Spinal cord (tissue), 9 donors: ENCODE measurements at regions not wholly inside any gene's neighbourhood (a gene's known extent, or its start where the extent isn't known, plus 50 kb on each side); places are given as distances from the start of the nearest gene placed in this dataset.
"Not testable (repeated sequence)": the region's sequence is repeated elsewhere in the genome, so short reads cannot be mapped to it uniquely, and the experiment has no call there.

Experiments used
- DNase-seq, 6 donors: peaks; one replicate each; pipeline versions ENCODE4 v3.0.0 to v3.0.0-alpha.2; 2013 to 2015; ENCODE audit warnings: low spot score in 6 of 6, low read depth in 4 of 6
- H3K27ac ChIP-seq: one replicate; pipeline ENCODE4 v1.5.1; 2013; ENCODE audit warnings: low read depth, low read length, control low read depth
- H3K27me3 ChIP-seq: one replicate; pipeline ENCODE4 v1.6.1; 2013; ENCODE audit warnings: low read length; ENCODE audit not compliant: control insufficient read depth, insufficient read depth
- H3K36me3 ChIP-seq: one replicate; pipeline ENCODE4 v1.6.1; 2013; ENCODE audit warnings: low read length; ENCODE audit not compliant: control insufficient read depth, insufficient read depth
- H3K4me1 ChIP-seq: one replicate; pipeline ENCODE4 v1.6.1; 2013; ENCODE audit warnings: low read length; ENCODE audit not compliant: control insufficient read depth, insufficient read depth
- H3K4me3 ChIP-seq: one replicate; pipeline ENCODE4 v1.5.1; 2013; ENCODE audit warnings: low read depth, low read length, control low read depth
- H3K9me3 ChIP-seq: one replicate; pipeline ENCODE4 v1.6.1; 2013; ENCODE audit warnings: low read length; ENCODE audit not compliant: control insufficient read depth, insufficient read depth
- WGBS: methylation state at CpG from one replicate; pipeline ENCODE4 v1.1.5; 2013; ENCODE audit warnings: missing lambda C conversion rate; ENCODE audit not compliant: insufficient coverage; 5-methylcytosine and 5-hydroxymethylcytosine counted together
- donor health status: healthy.

- not testable (repeated sequence) for DNase-seq, H3K27me3 ChIP-seq, H3K4me1 ChIP-seq, H3K9me3 ChIP-seq, H3K4me3 ChIP-seq, H3K27ac ChIP-seq, H3K36me3 ChIP-seq
- no CpG with 5 or more reads among the region's 2 CpGs for WGBS
Measured at GRCh38 chr1:144031550-144031949, 59.8 kb upstream of the FAM72C start.

- not testable (repeated sequence) for H3K27me3 ChIP-seq, H3K9me3 ChIP-seq, DNase-seq, H3K27ac ChIP-seq, H3K4me3 ChIP-seq, H3K4me1 ChIP-seq, H3K36me3 ChIP-seq
- WGBS, result no CpG with 5 or more reads among the region's 2 CpGs
Measured at GRCh38 chr1:144026022-144026421, 54.2 kb upstream of the FAM72C start.

- not testable (repeated sequence) for H3K27me3 ChIP-seq, H3K36me3 ChIP-seq, H3K9me3 ChIP-seq, H3K4me3 ChIP-seq, H3K4me1 ChIP-seq, H3K27ac ChIP-seq, DNase-seq
- no CpG with 5 or more reads among the region's 5 CpGs for WGBS
Measured at GRCh38 chr1:144021690-144022384, 50.1 kb upstream of the FAM72C start.
